SK-MEL-5 (cell line): ENCODE measurements at regions not wholly inside any gene's neighbourhood (a gene's known extent, or its start where the extent isn't known, plus 50 kb on each side); places are given as distances from the start of the nearest gene placed in this dataset.

Experiments used
- DNase-seq: peaks from one replicate; pipeline ENCODE4 v3.0.0-alpha.2; 2016; ENCODE audit warnings: low read depth, low spot score
- in situ Hi-C: cut with HindIII; loops from 2 replicates; pipeline ENCODE4 v1.10.0; 2016; ENCODE audit warnings: low sequenced_read_pairs, high pct_unique_total_duplicates, low pct_unique_long_range_greater_than_20kb

DNA sequence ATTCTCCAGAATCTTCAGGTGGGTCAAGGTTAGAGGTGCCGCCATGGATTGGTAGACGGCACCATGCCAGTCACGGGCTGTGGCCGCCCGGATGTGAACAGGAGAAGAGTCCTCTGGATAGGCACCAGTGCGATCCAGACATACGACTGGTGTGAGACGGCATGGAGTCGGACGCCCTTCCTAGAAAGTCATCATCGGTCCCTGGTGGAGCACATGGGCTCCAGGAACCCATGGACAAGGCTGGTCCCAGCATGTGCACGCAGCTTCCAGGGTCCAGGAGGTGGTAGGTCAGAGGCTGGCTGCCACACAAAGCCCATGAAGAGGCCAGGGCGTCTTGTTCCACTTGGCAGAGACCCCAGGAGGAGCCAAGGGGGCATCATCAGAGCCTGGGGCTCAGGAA, 276.1 kb upstream of the LRRC3B start:
- no peak for DNase-seq
- in situ Hi-C loops: no loop called here

DNA sequence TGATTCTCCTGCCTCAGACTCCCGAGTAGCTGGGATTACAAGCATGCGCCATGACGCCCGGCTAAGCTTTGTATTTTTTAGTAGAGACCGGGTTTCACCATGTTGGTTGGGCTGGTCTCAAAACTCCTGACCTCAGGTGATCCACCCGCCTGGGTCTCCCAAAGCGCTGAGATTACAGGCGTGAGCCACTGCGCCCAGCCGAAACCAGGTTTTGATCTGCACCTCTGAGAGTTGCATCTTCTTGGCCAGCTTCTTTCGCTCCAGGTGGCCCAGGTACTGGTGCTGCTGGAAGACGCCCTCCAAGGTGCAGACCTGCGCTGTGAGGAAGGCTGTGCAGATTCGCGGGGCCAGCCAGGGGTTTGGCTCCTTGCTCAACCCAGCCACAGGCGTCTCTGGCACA, 275.4 kb upstream of the LRRC3B start:
- in situ Hi-C loops: no loop called here
- DNase-seq: no peak

DNA sequence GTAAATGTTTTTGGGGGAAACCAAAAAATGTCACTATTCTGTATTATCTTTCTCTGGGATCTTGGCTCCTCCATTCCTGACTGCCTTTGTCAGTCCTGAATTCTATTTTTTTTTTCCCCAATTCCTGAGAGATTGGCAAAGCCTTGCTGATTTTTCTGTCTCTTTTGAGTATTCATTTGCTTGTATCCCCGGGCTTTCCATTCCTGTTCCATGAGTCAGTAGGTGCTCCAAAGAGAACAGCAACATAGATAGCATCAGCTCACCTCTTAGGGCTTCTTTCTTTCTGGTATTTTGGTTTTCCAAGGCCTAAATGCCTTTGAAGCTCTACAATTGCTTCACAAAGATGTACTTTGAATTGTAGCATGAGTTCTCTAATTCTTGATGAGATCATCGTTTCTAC, 271.7 kb upstream of the LRRC3B start:
- in situ Hi-C loops: no loop called here
- no peak for DNase-seq

DNA sequence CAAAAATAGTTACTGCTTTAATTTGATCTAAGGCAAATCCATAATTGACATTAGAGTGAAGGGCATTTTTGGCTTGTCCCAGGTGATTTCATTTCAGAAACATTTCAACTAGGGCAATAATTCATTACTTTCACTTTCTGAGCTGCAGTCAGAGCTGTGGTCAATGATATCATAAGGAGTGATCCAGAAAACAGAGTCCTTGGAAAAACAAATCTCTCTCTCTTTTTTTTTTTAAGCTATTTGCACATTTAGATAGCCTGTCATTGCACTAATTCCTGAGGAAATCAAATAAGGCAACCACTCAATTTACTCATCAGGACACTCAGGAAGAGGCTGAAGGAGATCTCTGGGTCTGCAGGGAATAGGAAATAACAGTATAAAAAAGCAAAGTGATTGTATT, 269.5 kb upstream of the LRRC3B start:
- no peak for DNase-seq
- in situ Hi-C loops: no loop called here

DNA sequence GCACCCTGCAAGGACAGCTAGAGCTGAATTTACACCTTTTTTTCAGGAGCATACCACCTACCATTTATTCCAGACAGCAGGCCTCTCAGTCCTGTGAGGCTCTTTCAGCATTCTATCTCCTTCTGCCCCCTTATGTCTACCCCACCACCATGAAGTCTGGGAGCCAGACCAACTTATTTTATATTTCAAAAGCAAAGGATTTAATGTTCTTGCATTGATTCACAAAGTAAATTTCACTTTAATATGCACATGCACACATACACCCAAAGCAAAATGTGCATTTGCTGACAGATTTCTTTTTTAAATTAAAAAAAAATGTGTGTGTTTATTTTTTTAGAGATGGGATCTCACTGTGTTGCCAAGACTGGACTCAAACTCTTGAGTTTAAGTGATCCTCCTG, 264.2 kb upstream of the LRRC3B start:
- DNase-seq: no peak
- in situ Hi-C loops: no loop called here

DNA sequence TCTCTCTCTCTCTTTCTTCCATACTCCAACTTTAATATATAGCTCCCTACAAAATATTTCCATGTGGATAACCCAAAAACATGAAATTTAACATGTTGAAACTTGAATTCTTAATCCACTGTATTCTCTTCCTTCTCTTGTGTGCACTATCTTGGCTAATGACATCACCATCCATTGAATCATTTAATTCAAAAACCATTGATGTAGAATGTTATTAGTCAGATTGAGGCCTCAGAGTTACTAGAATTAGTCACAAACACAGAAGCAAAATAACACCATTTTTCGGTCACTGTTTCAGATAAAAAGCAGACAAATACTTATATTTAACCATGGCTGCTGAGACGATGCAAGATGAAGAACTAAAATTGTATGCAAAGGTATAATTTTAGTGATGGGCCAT, 256.9 kb upstream of the LRRC3B start:
- no peak for DNase-seq
- in situ Hi-C loops: no loop called here

DNA sequence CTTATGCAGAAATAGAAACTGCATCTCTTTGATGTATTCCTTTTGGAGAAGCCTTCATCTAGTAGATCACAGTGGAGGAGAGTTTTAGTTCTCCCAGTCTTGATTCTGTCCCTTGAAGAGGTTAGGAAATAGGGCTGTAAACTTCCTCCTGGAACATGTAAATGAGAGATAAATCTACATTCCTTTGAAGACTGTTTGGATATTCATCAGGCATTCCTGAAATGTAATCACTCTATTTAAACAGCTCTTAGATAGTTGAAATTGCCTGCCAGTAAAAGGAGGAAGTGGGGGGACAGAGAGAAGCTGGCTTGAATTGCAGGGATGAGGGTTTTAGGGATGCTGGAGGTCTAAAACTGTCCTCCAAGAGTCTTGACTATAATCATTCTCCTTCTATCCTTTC, 254.3 kb upstream of the LRRC3B start:
- in situ Hi-C loops: no loop called here
- no peak for DNase-seq

DNA sequence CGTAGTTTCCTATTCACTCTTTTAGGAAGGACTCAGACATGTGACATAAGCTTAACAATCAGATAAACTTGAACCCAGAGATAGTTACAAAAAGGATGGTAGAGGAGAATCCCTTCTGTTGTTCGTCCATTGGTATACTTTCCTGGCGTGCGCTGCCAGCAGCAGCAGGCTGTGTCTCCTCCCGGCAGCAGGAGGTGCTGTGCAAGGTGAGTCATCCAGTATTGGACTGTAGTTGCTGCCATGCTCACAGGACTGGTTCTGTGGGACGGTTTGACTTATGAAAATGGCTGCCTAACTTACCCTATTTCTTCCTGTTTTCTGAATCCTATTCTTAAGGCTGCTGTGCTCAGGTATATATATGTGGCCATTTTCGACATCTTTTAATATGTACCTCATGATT, 253.4 kb upstream of the LRRC3B start:
- in situ Hi-C loops: no loop called here
- DNase-seq: peak; percentile 23

DNA sequence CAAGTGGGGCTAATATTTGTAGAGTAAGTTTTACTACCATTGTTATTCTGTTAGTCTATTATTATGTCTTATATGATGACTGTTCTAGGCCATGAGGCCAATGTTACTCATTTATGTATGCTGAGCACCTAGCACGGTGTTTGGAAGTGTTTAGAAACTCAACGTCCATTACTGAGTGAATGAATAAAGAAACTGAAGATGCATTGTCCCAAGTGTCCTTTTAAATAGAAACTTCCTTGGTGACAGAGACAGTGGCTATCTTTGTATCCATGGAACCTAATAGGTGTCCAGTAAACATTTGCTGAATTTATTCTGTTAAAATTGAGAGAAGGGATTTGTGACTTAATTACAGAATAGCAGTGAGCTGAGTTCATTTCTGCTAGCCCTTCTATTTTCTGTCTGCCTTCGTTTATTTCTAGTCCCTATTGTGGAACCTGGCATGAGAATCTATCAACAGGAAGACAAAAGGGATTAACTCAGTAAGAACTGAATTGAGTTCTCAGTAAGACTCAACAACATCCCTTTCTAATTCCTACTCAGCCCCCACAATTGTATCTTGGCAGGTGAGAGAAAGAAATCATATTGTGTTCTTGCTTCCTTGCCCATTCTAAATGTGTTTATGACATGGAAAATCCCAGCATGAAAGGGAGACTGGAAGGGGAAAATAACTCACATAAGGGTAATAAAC, 246.6 kb upstream of the LRRC3B start:
- in situ Hi-C loops: no loop called here
- no peak for DNase-seq

DNA sequence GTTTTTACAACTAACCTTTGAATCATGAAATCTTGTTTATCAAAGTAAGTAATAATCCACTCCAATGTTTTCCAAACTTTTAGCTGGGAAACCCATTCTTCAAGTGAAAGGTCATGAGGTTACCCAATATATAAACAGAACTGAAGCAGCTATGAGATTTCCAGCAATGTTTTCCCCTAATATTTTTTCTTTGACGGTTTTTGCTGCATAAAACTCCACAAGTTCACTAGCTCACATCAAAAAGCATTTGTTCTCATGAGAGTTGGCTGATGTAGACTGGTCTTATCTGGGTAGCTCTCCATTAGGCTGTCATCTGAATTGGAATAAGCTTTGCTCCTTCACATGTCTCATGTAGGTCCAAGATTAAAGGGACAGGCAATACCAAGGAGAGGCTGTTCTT, 241.2 kb upstream of the LRRC3B start:
- in situ Hi-C loops: no loop called here
- DNase-seq: no peak

DNA sequence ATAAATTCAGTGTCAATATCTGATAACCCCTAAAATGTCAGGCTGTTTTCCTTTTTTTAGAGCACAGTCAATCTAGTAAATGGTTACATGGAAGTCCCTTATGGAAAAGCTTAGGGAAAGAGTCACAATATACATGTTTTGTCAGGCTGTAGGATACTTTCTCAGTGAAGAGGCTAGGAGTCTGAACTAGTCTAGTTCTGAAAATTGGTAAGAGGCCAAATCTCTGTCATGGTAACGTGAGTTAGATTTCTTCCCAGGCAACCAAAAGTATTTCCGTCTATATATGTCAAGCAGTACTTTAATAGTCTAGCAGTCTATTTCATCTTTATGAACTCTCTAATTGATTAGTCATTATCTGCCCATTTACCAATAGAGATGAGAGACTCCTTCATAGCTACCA, 215.9 kb upstream of the LRRC3B start:
- in situ Hi-C loops: no loop called here
- DNase-seq: no peak

DNA sequence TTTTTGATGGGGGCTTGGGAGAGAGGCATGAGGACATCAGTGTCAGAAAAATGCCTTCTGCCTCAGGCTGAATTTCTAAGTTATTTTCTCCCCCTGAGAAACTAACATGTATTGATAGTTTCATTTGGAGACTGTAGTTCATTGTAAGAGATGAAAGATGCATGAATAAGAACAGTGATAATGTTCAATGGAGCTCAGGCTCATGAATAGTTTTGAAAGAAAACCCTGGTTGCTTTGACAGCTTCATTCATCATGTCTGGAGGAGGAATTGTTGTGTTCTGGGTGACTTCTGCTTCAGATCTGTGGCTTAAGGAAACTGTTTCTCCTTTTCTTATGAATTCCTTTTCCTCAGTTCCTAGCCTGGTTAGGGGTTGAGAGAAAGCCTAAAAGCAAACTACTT, 204.0 kb upstream of the LRRC3B start:
- in situ Hi-C loops: no loop called here
- no peak for DNase-seq

DNA sequence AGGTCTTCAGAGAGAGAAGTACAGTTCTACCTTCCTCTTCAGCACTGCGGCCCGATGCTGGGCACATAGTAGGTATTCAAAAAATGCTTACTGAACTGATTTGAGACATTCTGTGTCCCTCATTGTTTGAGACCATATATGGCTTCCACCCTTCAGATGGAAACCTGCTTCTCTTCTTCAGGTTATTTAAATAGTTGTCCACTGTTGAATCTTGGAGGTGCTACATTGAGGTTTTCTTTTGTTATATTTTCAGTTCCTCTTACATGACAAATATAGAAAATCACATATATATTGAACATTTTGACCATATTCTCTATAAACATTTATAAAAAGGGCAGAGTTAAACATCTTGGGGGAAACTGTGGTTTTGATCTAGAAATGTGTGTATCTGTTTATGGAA, 200.2 kb upstream of the LRRC3B start:
- no peak for DNase-seq
- in situ Hi-C loops: no loop called here

DNA sequence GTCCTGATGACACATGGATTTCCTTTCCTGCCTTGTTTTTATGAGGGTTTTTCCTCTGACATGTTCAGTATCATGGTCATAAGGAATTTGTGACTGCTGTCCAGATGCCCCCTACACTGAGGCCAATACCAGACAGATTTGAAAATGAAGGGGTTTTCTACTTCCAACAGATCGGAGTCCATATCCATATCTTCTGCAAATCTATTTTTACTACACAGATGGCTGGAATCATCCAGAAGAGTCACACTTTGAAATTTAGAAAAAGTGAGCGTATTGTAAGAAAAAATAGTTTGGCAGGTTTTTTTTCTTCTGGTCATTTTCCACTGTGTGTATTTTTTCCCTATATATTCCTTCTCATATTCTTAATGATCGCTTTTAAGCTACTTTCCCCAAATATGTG, 197.5 kb upstream of the LRRC3B start:
- no peak for DNase-seq
- in situ Hi-C loops: no loop called here

DNA sequence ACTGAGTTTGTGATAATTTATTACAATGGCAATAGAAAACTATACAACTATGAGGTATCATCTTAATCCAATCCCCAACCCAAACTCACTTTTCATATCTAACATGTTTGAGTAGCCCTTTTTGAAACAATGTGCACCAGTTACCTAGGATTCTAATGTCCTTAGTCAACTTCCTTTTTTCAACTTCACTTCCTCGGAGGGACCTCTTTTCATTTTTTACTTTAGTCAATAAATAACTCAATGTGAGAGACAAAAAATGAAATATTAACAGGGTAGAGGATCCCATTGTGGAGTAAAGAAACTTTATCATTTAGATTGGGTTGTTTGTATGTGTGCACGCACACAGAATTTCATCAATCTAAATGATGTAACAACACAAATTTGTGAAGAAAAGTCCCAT, 193.6 kb upstream of the LRRC3B start:
- in situ Hi-C loops: no loop called here
- DNase-seq: no peak

DNA sequence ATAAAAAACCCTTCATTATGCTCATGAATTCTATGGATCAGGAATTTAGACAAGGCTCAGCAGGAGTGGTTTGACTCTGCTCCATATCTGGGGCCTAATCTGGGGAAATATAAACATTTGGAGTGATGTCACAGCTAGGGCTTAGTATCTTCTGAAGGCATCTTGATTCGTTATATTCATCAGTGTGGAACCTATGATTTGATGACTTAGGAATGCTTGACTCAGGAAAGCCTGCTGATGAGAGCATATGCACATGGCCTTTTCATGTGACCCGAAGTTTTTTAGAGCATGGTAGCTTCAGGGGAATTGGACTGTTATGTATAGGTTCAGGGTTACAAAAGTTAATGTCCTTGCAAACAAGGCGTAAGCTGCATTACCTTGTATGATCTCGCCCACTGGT, 184.9 kb upstream of the LRRC3B start:
- DNase-seq: no peak
- in situ Hi-C loops: no loop called here

DNA sequence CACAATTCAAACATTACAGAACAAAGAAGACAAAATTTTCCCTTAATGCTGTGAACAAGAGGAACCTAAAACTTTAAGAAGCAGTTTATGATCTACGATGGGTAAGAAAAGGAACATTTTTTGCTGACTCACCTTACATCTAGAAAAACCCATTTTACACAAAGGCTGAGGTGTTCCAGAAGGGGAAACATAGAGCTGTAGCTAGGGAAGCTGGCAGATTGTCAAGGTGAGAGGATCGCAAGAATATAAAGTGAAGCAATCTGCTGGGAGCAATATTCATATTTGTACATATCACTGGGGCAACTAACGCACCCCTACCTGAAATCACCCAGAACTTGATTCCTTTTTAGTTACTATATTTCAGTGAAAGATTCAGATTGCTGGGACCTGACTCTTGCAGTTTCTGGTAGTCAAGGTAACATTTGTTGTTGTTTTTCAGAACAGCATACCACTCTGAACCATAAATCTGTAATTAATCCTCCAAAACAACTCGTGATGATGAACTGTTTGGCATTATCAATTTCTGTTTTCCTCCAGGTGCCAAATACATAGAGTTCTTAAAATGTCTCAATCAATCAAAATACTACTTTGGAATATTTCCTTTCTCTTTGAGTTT, 184.1 kb upstream of the LRRC3B start:
- in situ Hi-C loops: no loop called here

DNA sequence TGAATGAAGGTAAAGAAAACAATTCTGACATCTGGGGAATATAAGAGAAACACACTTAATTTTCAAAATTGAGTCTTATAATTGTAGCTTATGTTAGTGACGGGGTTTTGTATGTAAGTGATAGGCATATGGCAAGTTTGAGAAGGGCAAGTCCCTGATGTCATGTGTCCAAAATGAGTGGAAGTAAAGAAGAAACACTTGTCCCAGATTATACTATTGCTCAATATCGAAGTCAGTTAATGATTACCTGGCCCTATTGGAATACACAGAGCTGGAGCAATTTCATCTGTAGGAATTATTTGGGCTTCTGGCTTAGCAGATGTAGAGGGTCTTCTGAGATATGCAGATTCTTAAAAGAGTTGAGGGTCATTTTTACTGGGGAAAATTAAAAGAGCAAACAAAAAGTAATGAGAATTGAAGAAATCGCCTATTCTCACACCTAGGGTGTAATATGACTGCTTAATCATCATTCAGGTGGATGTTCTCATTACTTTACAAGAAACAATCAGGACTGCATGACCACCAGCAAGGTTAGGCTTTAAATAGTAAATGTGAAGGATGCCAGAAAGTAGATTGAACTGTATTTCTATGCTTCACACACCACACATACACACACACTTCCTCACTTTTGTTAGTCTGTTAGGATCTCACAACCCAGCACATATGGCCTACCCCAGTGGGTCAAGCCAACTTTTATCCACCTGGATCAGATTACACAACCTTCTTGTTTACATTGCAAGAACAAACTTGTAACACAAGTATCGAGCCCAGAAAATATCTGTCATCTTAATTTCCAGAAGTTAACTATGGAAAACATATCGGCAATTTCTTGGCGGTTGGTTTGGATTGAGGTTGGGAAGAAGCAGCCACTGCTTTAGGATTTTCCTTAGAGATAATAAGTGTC, 183.3 kb upstream of the LRRC3B start:
- DNase-seq: no peak
- in situ Hi-C loops: no loop called here

More for the DNA sequence above, 184.1 kb upstream of the LRRC3B start:
- DNase-seq: no peak

DNA sequence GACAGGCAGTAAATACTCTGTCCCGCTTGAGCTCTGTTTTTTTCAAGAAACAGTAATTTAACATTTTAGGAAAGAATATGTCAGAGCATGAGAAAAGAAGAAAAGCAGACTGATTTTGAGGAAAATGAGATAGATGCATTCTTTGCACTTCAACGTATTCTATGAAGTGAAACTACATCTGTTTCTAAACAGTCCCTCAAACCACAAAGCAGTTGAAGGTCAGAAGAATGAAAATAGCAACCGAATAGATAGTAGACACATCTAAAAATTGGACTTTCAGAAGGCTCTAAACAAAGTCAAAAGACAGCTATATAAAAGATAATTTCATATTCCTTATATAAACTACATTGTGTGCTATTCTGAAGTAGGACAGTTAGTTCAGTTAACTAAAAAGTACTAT, 172.6 kb upstream of the LRRC3B start:
- DNase-seq: no peak
- in situ Hi-C loops: no loop called here
